AG04450 (cell line): ENCODE measurements at regions not wholly inside any gene's neighbourhood (a gene's known extent, or its start where the extent isn't known, plus 50 kb on each side); places are given as distances from the start of the nearest gene placed in this dataset.

Experiments used
- CTCF ChIA-PET: fragments of 300-600, 350-600 bp; formaldehyde crosslinking; extraction: SDS; loops from one replicate; lab custom pipeline; 2022; ENCODE audit warnings: antibody characterized with exemption, inconsistent platforms; lab: Charles Lee
- POLR2A ChIA-PET: fragments of 350-600 bp; formaldehyde crosslinking; extraction: SDS; loops from one replicate; lab custom pipeline; 2021; ENCODE audit warnings: antibody characterized with exemption, inconsistent platforms; lab: Yijun Ruan, JAX
- DNase-seq: peaks from one replicate; pipeline ENCODE4 v3.0.0-alpha.2; 2011; ENCODE audit warnings: low read depth, low spot score
- H3K27ac ChIP-seq: one replicate; pipeline ENCODE4 v1.5.1; 2012; ENCODE audit warnings: low read depth, low read length, control low read depth
- H3K27me3 ChIP-seq: one replicate; pipeline ENCODE4 v1.6.0; 2012; ENCODE audit warnings: low read length; ENCODE audit not compliant: control insufficient read depth, insufficient read depth
- H3K4me3 ChIP-seq: 2 replicates; pipeline ENCODE4 v1.5.1; 2011; ENCODE audit warnings: mild to moderate bottlenecking, low read depth, low read length, control low read depth
- H3K9me3 ChIP-seq: 2 replicates; pipeline ENCODE4 v1.5.1; 2012; ENCODE audit warnings: low read length; ENCODE audit not compliant: control insufficient read depth, insufficient read depth
- CTCF ChIP-seq: IDR thresholded peaks from 2 replicates; pipeline ENCODE4 v1.5.1; 2011; ENCODE audit warnings: low read depth, low read length, control low read depth, inconsistent platforms

DNA sequence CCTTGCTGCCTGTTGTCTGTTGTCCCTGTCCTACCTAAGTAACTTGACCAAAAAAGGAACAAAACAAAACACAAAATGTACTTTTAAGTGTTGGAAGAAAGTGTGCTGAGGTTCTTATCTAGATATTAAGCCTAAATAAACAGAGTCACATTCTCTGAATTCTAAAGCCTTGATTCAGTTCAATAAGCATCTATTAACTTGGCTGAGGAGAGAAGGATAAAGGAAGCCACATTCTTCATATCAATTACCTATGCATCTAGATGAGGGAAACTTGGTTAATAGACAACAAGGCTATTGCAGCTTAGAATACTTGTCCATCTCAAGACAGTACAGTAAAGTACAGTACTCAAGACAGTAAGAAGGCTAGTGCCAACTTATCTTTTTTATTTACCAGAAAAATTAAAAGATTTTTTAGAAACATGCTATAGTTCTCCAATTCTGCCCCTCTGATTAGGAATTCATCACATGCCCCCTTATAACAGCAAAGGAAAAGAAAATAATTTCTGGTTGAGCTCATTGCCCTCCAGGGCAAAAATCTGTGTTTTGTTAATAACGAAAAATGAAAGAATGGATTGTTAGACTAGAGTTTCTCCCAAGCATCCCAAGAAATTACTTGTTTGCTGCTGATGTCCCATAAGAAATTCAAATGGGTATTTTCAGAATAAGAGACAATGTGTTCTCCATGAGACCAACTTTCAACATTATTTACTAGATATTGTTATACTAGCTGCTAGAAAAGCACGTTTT lies 546.5 kb upstream of the SEMA3D start:
- DNase-seq: no peak
- Histone ChIP-seq H3K9me3 (no peaks in the 10 kb centered on the region), H3K27me3 (no peaks in the 10 kb centered on the region), H3K27ac (no peak overlapping the region), H3K4me3 (no peak overlapping the region)
- TF ChIP-seq CTCF: no peak
- ChIA-PET CTCF (no interaction called here), POLR2A (no interaction called here)

DNA sequence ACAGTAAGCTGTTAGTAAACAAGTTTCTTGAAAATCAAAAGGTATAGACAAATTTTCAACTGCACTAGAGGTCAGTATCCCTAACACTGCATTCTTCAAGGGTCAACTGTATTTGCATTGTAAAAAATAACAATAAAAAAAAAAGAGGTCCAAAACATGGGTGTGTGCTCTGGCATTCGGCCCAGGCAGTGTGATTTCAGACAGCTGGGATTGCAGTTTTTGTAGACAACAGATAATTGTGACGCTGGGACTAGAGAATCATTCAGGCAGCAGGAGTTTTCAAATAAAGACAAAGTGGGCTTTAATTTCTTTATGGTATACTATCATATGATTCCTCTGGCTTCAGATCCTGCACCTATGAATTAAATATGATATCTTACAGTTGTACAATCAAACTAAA lies 543.2 kb upstream of the SEMA3D start:
- H3K4me3 ChIP-seq: no peak overlapping the region
- CTCF ChIA-PET: no interaction called here
- H3K27ac ChIP-seq: no peak overlapping the region
- H3K27me3 ChIP-seq: no peaks in the 10 kb centered on the region
- DNase-seq: no peak
- POLR2A ChIA-PET: no interaction called here
- H3K9me3 ChIP-seq: no peaks in the 10 kb centered on the region
- TF ChIP-seq CTCF: no peak

- no peaks in the 10 kb centered on the region for H3K27me3 ChIP-seq
- no peak for TF ChIP-seq CTCF
- H3K4me3 ChIP-seq: no peak overlapping the region
- H3K9me3 ChIP-seq: no peaks in the 10 kb centered on the region
- ChIA-PET CTCF (no interaction called here), POLR2A (no interaction called here)
- no peak for DNase-seq
- H3K27ac ChIP-seq: no peak overlapping the region
These were observed 538.2 kb upstream of the SEMA3D start for GRCh38 chr7:85725026-85725425.

DNA sequence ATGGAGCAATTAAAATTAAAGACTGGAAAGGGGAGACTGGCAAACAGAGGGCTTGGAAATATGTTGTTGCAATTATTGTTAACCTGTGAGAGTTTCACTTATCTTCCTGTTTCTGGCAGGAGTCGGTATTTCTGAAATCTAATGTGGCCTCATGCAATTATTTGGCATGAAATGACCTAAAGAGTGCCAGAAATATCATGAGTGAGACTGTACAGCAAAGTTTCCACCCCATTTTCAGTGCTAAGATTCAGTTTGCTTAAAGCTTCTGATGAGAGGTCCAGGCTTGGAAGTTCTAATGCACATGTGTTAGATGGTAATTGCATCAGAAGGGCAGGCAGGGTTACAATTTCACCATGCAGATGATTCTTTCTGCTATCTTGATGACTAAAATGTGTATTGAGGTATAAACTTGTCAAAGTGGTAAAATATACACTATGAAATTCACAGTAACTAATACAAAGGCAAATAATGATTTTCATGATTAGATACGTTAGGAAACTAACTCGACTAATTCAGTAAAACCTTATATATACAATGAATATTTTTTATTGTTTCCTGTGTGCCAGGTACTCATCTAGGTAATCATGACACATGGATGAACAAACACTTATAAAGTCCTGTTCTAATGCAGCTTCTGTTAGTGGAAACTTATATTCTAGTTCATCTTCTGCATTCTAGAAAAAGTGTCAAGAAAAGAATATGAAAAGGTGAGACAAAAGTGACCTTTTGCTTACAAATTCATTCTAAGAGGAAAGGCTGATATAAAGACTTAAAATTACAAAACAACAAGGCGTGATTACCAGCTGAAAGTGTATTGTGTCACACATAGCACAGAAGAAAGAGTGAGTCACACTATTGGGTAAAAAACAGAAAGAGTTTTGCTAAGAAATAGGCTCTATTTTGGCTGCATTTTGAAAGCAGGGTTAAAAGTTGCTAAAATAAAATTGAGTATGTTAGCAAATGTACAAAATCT lies 533.4 kb upstream of the SEMA3D start:
- Histone ChIP-seq H3K9me3 (no peaks in the 10 kb centered on the region), H3K27ac (no peak overlapping the region), H3K27me3 (no peaks in the 10 kb centered on the region), H3K4me3 (no peak overlapping the region)
- ChIA-PET POLR2A (no interaction called here), CTCF (interaction anchor here (0.9 kb wide), 1 partner anchor 110 kb away, joined by 4 read pairs; no protein-coding TSS in a partner anchor)
- no peak for TF ChIP-seq CTCF
- DNase-seq: no peak
